ENCODE measurements at regions not wholly inside any gene's neighbourhood (a gene's known extent, or its start where the extent isn't known, plus 50 kb on each side); places are given as distances from the start of the nearest gene placed in this dataset.
A peak's percentile ranks its signal among the peaks of the same experiment; 100 is the strongest.

- TF ChIP-seq ZNF18 (CRISPR knock-in tag; IDR thresholded peaks at IDR 0.05; ENCODE audit: insufficient replicate concordance): no peak
- no peak; the same call in 1 of the 2 replicates for TF ChIP-seq ARID4A (CRISPR knock-in tag; IDR thresholded peaks at IDR 0.05; ENCODE audit: borderline replicate concordance)
- TF ChIP-seq BHLHE40 (IDR thresholded peaks at IDR 0.05; ENCODE audit: low read length): peak; percentile 73; the same call in 1 of the 2 replicates
- peak; percentile 77 for TF ChIP-seq ZNF317 (CRISPR knock-in tag; IDR thresholded peaks at IDR 0.05)
- TF ChIP-seq TOPORS (CRISPR knock-in tag; IDR thresholded peaks at IDR 0.05): 0 out of 2 replicates have a peak, but pooled peaks have one; percentile 69
- no peak for TF ChIP-seq GTF3A (CRISPR knock-in tag; conservative IDR thresholded peaks at IDR 0.05)
- no peak for TF ChIP-seq ARNT (IDR thresholded peaks at IDR 0.05)
- no peak for TF ChIP-seq PBX2 (CRISPR knock-in tag; IDR thresholded peaks at IDR 0.05)
- TF ChIP-seq FOSL1 (CRISPR knock-in tag; IDR thresholded peaks at IDR 0.05; ENCODE audit: borderline replicate concordance): peak; percentile 37; the same call in 1 of the 2 replicates
- TF ChIP-seq FOXA3 (CRISPR knock-in tag; IDR thresholded peaks at IDR 0.05): peak; percentile 99
- 0 out of 2 replicates have a peak, but pooled peaks have one; percentile 42 for TF ChIP-seq BRD4 (CRISPR knock-in tag; IDR thresholded peaks at IDR 0.05)
- peak; percentile 73 for TF ChIP-seq SP5 (CRISPR knock-in tag; IDR thresholded peaks at IDR 0.05; ENCODE audit: borderline replicate concordance, low read depth)
- TF ChIP-seq SKIL (CRISPR knock-in tag; IDR thresholded peaks at IDR 0.05; ENCODE audit: borderline replicate concordance): peak; percentile 89
- peak; percentile 86 for TF ChIP-seq ZNF205 (CRISPR knock-in tag; IDR thresholded peaks at IDR 0.05)
- TF ChIP-seq TBX2 (CRISPR knock-in tag; IDR thresholded peaks at IDR 0.05; ENCODE audit: borderline replicate concordance): peak; percentile 99
- peak; percentile 75; the same call in 1 of the 2 replicates for TF ChIP-seq KDM3A (CRISPR knock-in tag; IDR thresholded peaks at IDR 0.05; ENCODE audit: low read depth)
- peak; percentile 93 for TF ChIP-seq ZNF292 (CRISPR knock-in tag; IDR thresholded peaks at IDR 0.05; ENCODE audit: borderline replicate concordance, low read depth)
Measured at GRCh38 chr7:17130281-17131059, 168.0 kb upstream of the AHR start (continued).

All from HepG2 (cell line).